CD4-positive, alpha-beta T cell (primary cell): ENCODE measurements at regions not wholly inside any gene's neighbourhood (a gene's known extent, or its start where the extent isn't known, plus 50 kb on each side); places are given as distances from the start of the nearest gene placed in this dataset.

Experiments used
- ATAC-seq: fragments of 200-7000 bp; cut with Tn5 transposase; one replicate; pipeline ENCODE4 v1.10.0; 2022; ENCODE audit warnings: mild to moderate bottlenecking; ENCODE audit not compliant: poor library complexity
- CTCF ChIA-PET: fragments of 350-600 bp; sonication (Branson Sonifier 250); formaldehyde crosslinking; loops from one replicate; lab custom pipeline; 2021; ENCODE audit warnings: antibody characterized with exemption, inconsistent platforms; lab: Charles Lee
- POLR2A ChIA-PET: fragments of 350-600 bp; sonication (Branson Sonifier 250); formaldehyde crosslinking; loops from one replicate; lab custom pipeline; 2021; ENCODE audit warnings: antibody characterized with exemption, inconsistent platforms; lab: Charles Lee
- DNase-seq, 14 experiments: peaks; one replicate each; pipeline ENCODE4 v3.0.0-alpha.2; 2013 to 2020; ENCODE audit warnings: mixed read lengths in 2 of 14
- H3K27ac ChIP-seq, 2 donors: one replicate each; pipeline versions ENCODE4 v1.5.1 to v1.7.0; 2013; ENCODE audit warnings: low read length in 2 of 2, low read depth in 1 of 2, mild to moderate bottlenecking in 1 of 2
- H3K27me3 ChIP-seq, 2 experiments: 1 replicate in 1 of 2; 2 replicates in 1 of 2; pipeline versions ENCODE4 v1.6.1 to v1.7.0; 2013; ENCODE audit warnings: low read length in 2 of 2, control low read depth in 1 of 2, mild to moderate bottlenecking in 1 of 2, moderate library complexity in 1 of 2; ENCODE audit not compliant: insufficient read depth in 2 of 2, control insufficient read depth in 1 of 2
- H3K36me3 ChIP-seq: one replicate; pipeline ENCODE4 v1.6.1; 2013; ENCODE audit warnings: low read length, control low read depth; ENCODE audit not compliant: insufficient read depth
- H3K4me1 ChIP-seq: one replicate; pipeline ENCODE4 v1.6.1; 2013; ENCODE audit warnings: low read length, control low read depth; ENCODE audit not compliant: insufficient read depth
- H3K4me3 ChIP-seq: one replicate; pipeline ENCODE4 v1.5.1; 2013; ENCODE audit warnings: mild to moderate bottlenecking, low read length, moderate library complexity
- H3K9me3 ChIP-seq, 2 experiments: 1 replicate in 1 of 2; 2 replicates in 1 of 2; pipeline versions ENCODE4 v1.6.1 to v1.7.0; 2013; ENCODE audit warnings: low read length in 2 of 2, mild to moderate bottlenecking in 2 of 2, control low read depth in 1 of 2, moderate library complexity in 1 of 2; ENCODE audit not compliant: control insufficient read depth in 1 of 2, insufficient read depth in 1 of 2
- H3K27ac Mint-ChIP-seq: one replicate; pipeline ENCODE4 v1.8.0; 2020; ENCODE audit warnings: mixed read lengths
- H3K27me3 Mint-ChIP-seq: one replicate; pipeline ENCODE4 v1.8.0; 2021; ENCODE audit warnings: mixed read lengths
- H3K36me3 Mint-ChIP-seq: one replicate; pipeline ENCODE4 v1.8.0; 2021; ENCODE audit warnings: low read depth, mixed read lengths
- H3K4me1 Mint-ChIP-seq: one replicate; pipeline ENCODE4 v1.8.0; 2021; ENCODE audit warnings: low read depth, mixed read lengths
- H3K4me3 Mint-ChIP-seq: one replicate; pipeline ENCODE4 v1.8.0; 2020; ENCODE audit warnings: mild to moderate bottlenecking, mixed read lengths
- H3K9me3 Mint-ChIP-seq: one replicate; pipeline ENCODE4 v1.8.0; 2020; ENCODE audit warnings: mixed read lengths
- intact Hi-C, 2 experiments: fragments of 100-400 bp; cut with DNase I in 1 of 2; cut with micrococcal nuclease in 1 of 2; formaldehyde crosslinking; loops; one replicate each; pipeline versions ENCODE4 v1.15.1 to v1.9.0; 2023 to 2025; cut with DNase I, micrococcal nuclease
- TF ChIP-seq, protein P1 (sequence below): fragments of 200-600 bp; IDR thresholded peaks from one replicate; pipeline ENCODE4 v1.8.0; 2022; ENCODE audit warnings: antibody characterized with exemption, mild to moderate bottlenecking

DNA sequence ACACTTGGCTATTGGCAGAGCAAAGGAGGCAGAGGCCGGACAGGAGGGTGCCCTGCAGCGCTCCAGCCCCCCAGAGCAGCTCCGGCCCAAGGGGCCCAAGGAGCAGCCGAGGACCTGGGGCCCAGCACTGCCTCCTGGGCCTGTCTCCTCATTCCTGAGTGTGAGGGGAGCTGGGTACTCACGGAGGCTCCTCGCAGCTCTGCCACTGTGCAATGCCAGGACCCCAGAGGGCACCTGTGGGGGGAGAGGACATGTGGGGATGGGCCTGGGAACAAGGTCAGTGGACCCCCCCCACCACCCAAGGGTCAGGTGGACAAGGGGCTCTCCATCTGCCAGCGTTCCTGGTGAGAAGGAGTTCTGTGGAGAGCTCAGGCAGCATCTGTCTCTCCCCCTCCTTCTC, 192.6 kb upstream of the PPP1R26 start:
- ATAC-seq = no peak
- Histone ChIP-seq H3K27me3 (peaks cover 3 to 7% of the 10 kb centered on the region in 2 experiments), H3K36me3 (no peaks in the 10 kb centered on the region), H3K27ac (no peak overlapping the region), H3K9me3 (peaks cover 0 to 27% of the 10 kb centered on the region in 2 experiments), H3K4me3 (no peak overlapping the region), H3K4me1 (no peaks in the 10 kb centered on the region)
- H3K27ac Mint-ChIP-seq = no peak overlapping the region
- H3K4me3 Mint-ChIP-seq = no peak overlapping the region
- DNase-seq = no peak
- no peaks in the 10 kb centered on the region for H3K9me3 Mint-ChIP-seq
- intact Hi-C loops = no loop called here
- TF ChIP-seq, protein P1, sequence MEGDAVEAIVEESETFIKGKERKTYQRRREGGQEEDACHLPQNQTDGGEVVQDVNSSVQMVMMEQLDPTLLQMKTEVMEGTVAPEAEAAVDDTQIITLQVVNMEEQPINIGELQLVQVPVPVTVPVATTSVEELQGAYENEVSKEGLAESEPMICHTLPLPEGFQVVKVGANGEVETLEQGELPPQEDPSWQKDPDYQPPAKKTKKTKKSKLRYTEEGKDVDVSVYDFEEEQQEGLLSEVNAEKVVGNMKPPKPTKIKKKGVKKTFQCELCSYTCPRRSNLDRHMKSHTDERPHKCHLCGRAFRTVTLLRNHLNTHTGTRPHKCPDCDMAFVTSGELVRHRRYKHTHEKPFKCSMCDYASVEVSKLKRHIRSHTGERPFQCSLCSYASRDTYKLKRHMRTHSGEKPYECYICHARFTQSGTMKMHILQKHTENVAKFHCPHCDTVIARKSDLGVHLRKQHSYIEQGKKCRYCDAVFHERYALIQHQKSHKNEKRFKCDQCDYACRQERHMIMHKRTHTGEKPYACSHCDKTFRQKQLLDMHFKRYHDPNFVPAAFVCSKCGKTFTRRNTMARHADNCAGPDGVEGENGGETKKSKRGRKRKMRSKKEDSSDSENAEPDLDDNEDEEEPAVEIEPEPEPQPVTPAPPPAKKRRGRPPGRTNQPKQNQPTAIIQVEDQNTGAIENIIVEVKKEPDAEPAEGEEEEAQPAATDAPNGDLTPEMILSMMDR = no peak
- ChIA-PET POLR2A (no interaction called here), CTCF (no interaction called here)
- peaks cover 4% of the 10 kb centered on the region for H3K27me3 Mint-ChIP-seq
- H3K36me3 Mint-ChIP-seq = no peaks in the 10 kb centered on the region
- H3K4me1 Mint-ChIP-seq = no peaks in the 10 kb centered on the region

DNA sequence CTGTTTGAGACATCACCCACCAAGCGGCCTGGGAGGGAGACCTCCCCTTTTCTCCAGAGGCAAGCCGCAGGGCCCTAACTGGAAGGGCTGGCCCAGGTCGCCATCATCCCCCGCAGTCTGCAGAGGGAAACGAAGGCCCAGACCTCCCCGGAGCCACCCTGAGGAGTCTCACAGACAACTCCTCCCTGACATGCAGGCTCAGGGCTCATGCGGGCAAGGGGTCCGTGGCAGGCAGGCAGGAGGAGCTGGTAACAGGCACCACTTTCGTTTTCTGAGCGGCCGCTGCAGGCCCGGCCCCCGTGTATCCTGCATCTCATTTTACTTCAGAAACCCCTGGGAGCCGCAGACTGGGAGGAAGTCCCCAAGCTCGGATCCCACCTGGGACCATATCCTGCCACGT, 192.0 kb upstream of the PPP1R26 start:
- Histone ChIP-seq H3K27me3 (peaks cover 0 to 7% of the 10 kb centered on the region in 2 experiments), H3K4me1 (no peaks in the 10 kb centered on the region), H3K9me3 (peaks cover 0 to 27% of the 10 kb centered on the region in 2 experiments), H3K27ac (no peak overlapping the region), H3K36me3 (no peaks in the 10 kb centered on the region), H3K4me3 (no peak overlapping the region)
- ChIA-PET POLR2A (no interaction called here), CTCF (no interaction called here)
- intact Hi-C loops = no loop called here
- H3K4me3 Mint-ChIP-seq = no peak overlapping the region
- TF ChIP-seq, protein P1 = no peak
- no peak overlapping the region for H3K27ac Mint-ChIP-seq
- H3K36me3 Mint-ChIP-seq = no peaks in the 10 kb centered on the region
- H3K4me1 Mint-ChIP-seq = no peaks in the 10 kb centered on the region
- no peaks in the 10 kb centered on the region for H3K9me3 Mint-ChIP-seq
- H3K27me3 Mint-ChIP-seq = peaks cover 4% of the 10 kb centered on the region
- no peak for DNase-seq
- ATAC-seq = no peak

DNA sequence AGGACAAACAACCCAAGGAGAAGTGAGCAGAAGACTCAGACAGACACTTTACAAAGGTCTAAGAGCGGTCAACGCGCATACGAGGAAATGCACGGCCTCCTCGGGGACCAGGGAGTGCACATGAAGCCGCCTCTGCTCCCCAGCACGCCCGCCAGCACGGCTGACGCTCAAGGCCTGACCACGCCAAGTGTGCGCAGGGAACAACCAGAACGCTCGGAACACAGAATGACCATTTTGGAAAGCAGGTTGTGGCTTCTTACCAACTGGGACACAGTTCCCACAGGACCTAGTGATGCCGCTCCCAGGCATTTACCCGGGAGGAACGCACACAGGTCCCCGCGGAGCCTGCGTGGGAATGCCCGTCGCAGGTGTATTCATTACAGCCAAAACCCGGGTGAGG, 191.5 kb upstream of the PPP1R26 start:
- no peaks in the 10 kb centered on the region for H3K9me3 Mint-ChIP-seq
- POLR2A ChIA-PET = no interaction called here
- H3K36me3 Mint-ChIP-seq = no peaks in the 10 kb centered on the region
- H3K36me3 ChIP-seq = no peaks in the 10 kb centered on the region
- no peak overlapping the region for H3K27ac ChIP-seq
- intact Hi-C loops = no loop called here
- no peak overlapping the region for H3K4me3 ChIP-seq
- CTCF ChIA-PET = no interaction called here
- TF ChIP-seq, protein P1 = no peak
- H3K4me3 Mint-ChIP-seq = no peak overlapping the region
- H3K4me1 ChIP-seq = no peaks in the 10 kb centered on the region
- ATAC-seq = no peak
- no peaks in the 10 kb centered on the region for H3K4me1 Mint-ChIP-seq
- H3K27ac Mint-ChIP-seq = no peak overlapping the region
- DNase-seq = no peak
- H3K9me3 ChIP-seq = peaks cover 0 to 27% of the 10 kb centered on the region in 2 experiments
- peaks cover 0 to 7% of the 10 kb centered on the region in 2 experiments for H3K27me3 ChIP-seq
- H3K27me3 Mint-ChIP-seq = peaks cover 4% of the 10 kb centered on the region
